Heart left ventricle (tissue), 16 donors: ENCODE measurements at regions not wholly inside any gene's neighbourhood (a gene's known extent, or its start where the extent isn't known, plus 50 kb on each side); places are given as distances from the start of the nearest gene placed in this dataset.

Source experiments
- ATAC-seq, 4 donors: fragments of 200-7000 bp; cut with Tn5 transposase; one replicate each; pipeline ENCODE4 v1.9.1; 2020 to 2022; ENCODE audit warnings: moderate library complexity in 4 of 4, mild to moderate bottlenecking in 3 of 4, moderate number of reproducible peaks in 1 of 4
- DNase-seq, 5 donors: peaks; one replicate each; pipeline ENCODE4 v3.0.0-alpha.2; 2020
- H3K27ac ChIP-seq, 12 donors: fragments of 200-600 bp; sonication (generic) in 4 of 12; one replicate each; pipeline versions ENCODE4 v1.5.0 to v1.8.0; 2016 to 2022; ENCODE audit warnings: mild to moderate bottlenecking in 2 of 12
- H3K27me3 ChIP-seq, 9 donors: fragments of 200-600 bp; sonication (generic) in 2 of 9; one replicate each; pipeline versions ENCODE4 v1.5.1 to v1.8.0; 2016 to 2022; ENCODE audit warnings: mild to moderate bottlenecking in 3 of 9
- H3K36me3 ChIP-seq, 9 donors: fragments of 200-600 bp; sonication (generic) in 2 of 9; one replicate each; pipeline versions ENCODE4 v1.5.0 to v1.8.0; 2018 to 2022; ENCODE audit warnings: mild to moderate bottlenecking in 2 of 9
- H3K4me1 ChIP-seq, 12 donors: fragments of 200-600 bp; sonication (generic) in 4 of 12; one replicate each; pipeline versions ENCODE4 v1.5.0 to v1.8.0; 2016 to 2022; ENCODE audit warnings: mild to moderate bottlenecking in 3 of 12
- H3K4me3 ChIP-seq, 12 donors: fragments of 200-600 bp; sonication (generic) in 4 of 12; one replicate each; pipeline versions ENCODE4 v1.5.0 to v1.8.0; 2017 to 2022; ENCODE audit warnings: mild to moderate bottlenecking in 9 of 12, moderate library complexity in 4 of 12
- H3K9me3 ChIP-seq, 12 donors: fragments of 200-600 bp; sonication (generic) in 4 of 12; one replicate each; pipeline versions ENCODE4 v1.5.0 to v1.8.0; 2016 to 2022; ENCODE audit warnings: mild to moderate bottlenecking in 1 of 12
- CTCF ChIP-seq, 12 donors: fragments of 200-600 bp; sonication (generic) in 4 of 12; IDR thresholded peaks; one replicate each; pipeline versions ENCODE4 v1.5.0 to v1.8.0; 2018 to 2022; ENCODE audit warnings: antibody characterized with exemption in 12 of 12, mild to moderate bottlenecking in 5 of 12
- POLR2A ChIP-seq, 2 donors: fragments of 450-650 bp; IDR thresholded peaks; one replicate each; pipeline ENCODE4 v1.6.1; 2017; ENCODE audit warnings: antibody characterized with exemption in 2 of 2, mild to moderate bottlenecking in 2 of 2, moderate library complexity in 2 of 2
- WGBS, 4 donors: extraction: QIAGEN DNeasy Blood & Tissue Kit in 2 of 4; methylation state at CpG; one replicate each; pipeline versions ENCODE4 v1.1.5 to v1.1.7; 2013 to 2018; 5-methylcytosine and 5-hydroxymethylcytosine counted together
- intact Hi-C, 10 donors: fragments of 100-400 bp; cut with DNase I; formaldehyde crosslinking; loops; one replicate each; pipeline versions ENCODE4 v1.11.1 to v1.14.2; 2022
- donor health status: ischemic (EF 13 %, LVEDD 7.1; RV severe dilation, severe dysfunction).
- donor health status: healthy with polysubstance abuse.
- donor health status: DM: no; HTN: yes; CAD: no.
- donor health status: DM: no; HTN: no; CAD: no.
- donor health status: ischemic (EF 25% LVEDD 6.9; RV normal size, moderate dysfunction).
- donor health status: ischemic (EF 25% LVEDD 5.7; RV mildly dilated, moderate dysfunction).
- donor health status: healthy.
- donor health status: DM: yes; HTN: yes; CAD: no.
- donor health status: ischemic (EF 35%, LVEDD 5.7; RV mildly dilated, moderate dysfunction).
- donor health status: nonischemic (EF 11% LVEDD 7.7; RV severe dilation, severe dysfunction).
- donor health status: DM: yes; HTN: yes; CAD: no.
- donor health status: PGD.
- donor health status: ischemic (EF 29% LVEDD 5.4; RV normal size, mild dysfunction).
- donor health status: nonischemic (EF 23%, LVEDD 6.1; RV moderate dilation, normal function).

- ATAC-seq (no peak), DNase-seq (no peak)
- intact Hi-C loops = no loop called here
- Histone ChIP-seq H3K27ac (no peak overlapping the region), H3K27me3 (no peaks in the 10 kb centered on the region), H3K9me3 (peaks cover 0 to 10% (median 0%) of the 10 kb centered on the region in 12 donors), H3K4me3 (no peak overlapping the region), H3K36me3 (no peaks in the 10 kb centered on the region), H3K4me1 (no peaks in the 10 kb centered on the region)
- 94 to 100% (median 99%) methylated on average over 1 of the region's 1 CpG for WGBS, 4 donors
- TF ChIP-seq POLR2A (IDR thresholded peaks at IDR 0.05) (no peak), CTCF (IDR thresholded peaks at IDR 0.05) (no peak)
Observed at GRCh38 chr7:83751217-83751616, 102.3 kb upstream of the SEMA3E start.

DNA sequence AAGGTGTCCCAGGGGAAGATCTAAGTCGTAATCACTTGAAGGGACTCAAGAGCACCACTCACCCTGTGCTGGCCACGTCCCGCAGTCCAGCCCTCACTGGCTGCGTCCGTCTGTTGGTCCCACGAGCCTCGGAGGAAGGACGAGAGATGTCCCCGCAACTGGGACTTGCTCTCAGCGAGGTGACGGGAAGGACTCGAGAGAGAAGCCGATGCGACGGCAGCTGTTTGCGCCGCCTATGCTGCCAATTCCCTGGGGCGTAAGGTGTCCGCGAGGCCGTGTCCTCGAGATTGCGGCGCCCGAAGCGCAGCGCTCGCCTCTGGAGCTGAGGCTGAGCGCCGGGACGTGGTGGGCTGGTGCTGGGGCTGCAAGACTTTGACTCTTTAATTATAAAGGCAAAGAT is 100.6 kb upstream of the SEMA3E start:
- Histone ChIP-seq H3K27me3 (no peaks in the 10 kb centered on the region), H3K27ac (no peak overlapping the region), H3K9me3 (peaks cover 0 to 10% (median 0%) of the 10 kb centered on the region in 12 donors), H3K4me3 (no peak overlapping the region), H3K36me3 (no peaks in the 10 kb centered on the region), H3K4me1 (no peaks in the 10 kb centered on the region)
- DNase-seq (no peak), ATAC-seq (no peak)
- 89 to 94% (median 91%) methylated on average over 31 of the region's 31 CpGs for WGBS, 4 donors
- TF ChIP-seq POLR2A (IDR thresholded peaks at IDR 0.05) (no peak), CTCF (IDR thresholded peaks at IDR 0.05) (no peak)
- intact Hi-C loops = no loop called here

DNA sequence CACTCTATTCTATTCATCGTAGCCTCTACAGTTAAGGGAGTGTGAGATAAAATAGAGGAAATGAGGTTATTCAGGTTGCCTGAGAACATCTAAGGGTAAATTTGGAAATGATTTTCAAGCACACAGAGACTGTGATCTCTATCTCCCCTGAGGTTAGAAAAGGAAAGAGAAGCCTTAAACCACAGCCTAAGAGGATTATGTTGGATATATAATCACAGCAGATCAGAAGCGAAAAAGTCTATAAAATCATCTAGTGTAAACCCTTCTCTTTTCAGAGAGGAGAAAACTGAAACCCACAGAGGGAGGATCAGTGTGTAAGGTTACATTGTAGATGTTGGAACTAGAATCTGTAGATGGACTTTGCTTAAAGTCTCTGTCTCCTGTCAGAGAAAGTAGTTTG is 90.6 kb upstream of the SEMA3E start:
- no peaks in the 10 kb centered on the region for H3K36me3 ChIP-seq
- no peaks in the 10 kb centered on the region for H3K27me3 ChIP-seq
- no peak for ATAC-seq
- no peak for DNase-seq
- H3K4me1 ChIP-seq = no peaks in the 10 kb centered on the region
- no peak overlapping the region for H3K4me3 ChIP-seq
- 66 to 76% (median 69%) methylated on average over 2 of the region's 2 CpGs for WGBS, 4 donors
- H3K9me3 ChIP-seq = no peaks in the 10 kb centered on the region
- TF ChIP-seq POLR2A (IDR thresholded peaks at IDR 0.05) (no peak), CTCF (IDR thresholded peaks at IDR 0.05) (no peak)
- no peak overlapping the region for H3K27ac ChIP-seq
- intact Hi-C loops = loop anchor here in 1 of 10 donors (10.0 kb wide), 1 partner anchor 65 kb away; no protein-coding TSS in a partner anchor

- Histone ChIP-seq H3K9me3 (no peaks in the 10 kb centered on the region), H3K36me3 (no peaks in the 10 kb centered on the region), H3K27ac (no peak overlapping the region), H3K27me3 (no peaks in the 10 kb centered on the region), H3K4me1 (no peaks in the 10 kb centered on the region), H3K4me3 (no peak overlapping the region)
- WGBS, 4 donors = 31 to 46% (median 39%) methylated on average over 3 of the region's 3 CpGs
- ATAC-seq = no peak
- TF ChIP-seq CTCF (IDR thresholded peaks at IDR 0.05) (no peak), POLR2A (IDR thresholded peaks at IDR 0.05) (no peak)
- intact Hi-C loops = loop anchor here in 1 of 10 donors (10.0 kb wide), 1 partner anchor 64 kb away; no protein-coding TSS in a partner anchor
- no peak for DNase-seq
Observed at GRCh38 chr7:83738291-83738835, 89.4 kb upstream of the SEMA3E start.
